H9 (cell line): ENCODE measurements at regions not wholly inside any gene's neighbourhood (a gene's known extent, or its start where the extent isn't known, plus 50 kb on each side); places are given as distances from the start of the nearest gene placed in this dataset.

Experiments used
- DNase-seq: peaks from one replicate; pipeline ENCODE4 v3.0.0-alpha.2; 2017
- H2AFZ ChIP-seq: one replicate; pipeline ENCODE4 v1.6.1; 2013; ENCODE audit warnings: mild to moderate bottlenecking, low read length, control low read depth, moderate library complexity
- H2AK5ac ChIP-seq: 2 replicates; pipeline ENCODE4 v1.6.1; 2013; ENCODE audit warnings: low read length, control low read depth, mixed read lengths; ENCODE audit not compliant: insufficient read length
- H2BK120ac ChIP-seq: one replicate; pipeline ENCODE4 v1.6.1; 2013; ENCODE audit warnings: low read depth, mild to moderate bottlenecking, low read length, control low read depth, inconsistent platforms; ENCODE audit not compliant: poor library complexity, severe bottlenecking
- H2BK12ac ChIP-seq: 2 replicates; pipeline ENCODE4 v1.6.1; 2013; ENCODE audit warnings: low read length, control low read depth, mixed read lengths, low read depth; ENCODE audit not compliant: insufficient read length
- H2BK15ac ChIP-seq: 2 replicates; pipeline ENCODE4 v1.6.1; 2013; ENCODE audit warnings: low read depth, low read length, control low read depth
- H2BK20ac ChIP-seq: one replicate; pipeline ENCODE4 v1.6.1; 2013; ENCODE audit warnings: low read depth, mild to moderate bottlenecking, low read length, control low read depth, inconsistent platforms; ENCODE audit not compliant: poor library complexity, severe bottlenecking
- H2BK5ac ChIP-seq: 2 replicates; pipeline ENCODE4 v1.6.1; 2013; ENCODE audit warnings: low read length, control low read depth, mixed read lengths; ENCODE audit not compliant: insufficient read length
- H3K14ac ChIP-seq: 2 replicates; pipeline ENCODE4 v1.6.1; 2013; ENCODE audit warnings: low read length, control low read depth; ENCODE audit not compliant: insufficient read depth
- H3K18ac ChIP-seq: 2 replicates; pipeline ENCODE4 v1.6.1; 2013; ENCODE audit warnings: low read depth, mild to moderate bottlenecking, mixed read lengths, low read length, control low read depth; ENCODE audit not compliant: insufficient read length
- H3K23ac ChIP-seq: 2 replicates; pipeline ENCODE4 v1.6.1; 2013; ENCODE audit warnings: low read length, control low read depth, mixed read lengths, low read depth; ENCODE audit not compliant: insufficient read length
- H3K23me2 ChIP-seq: 2 replicates; pipeline ENCODE4 v1.6.1; 2013; ENCODE audit warnings: low read depth, mild to moderate bottlenecking, mixed read lengths, low read length, control low read depth; ENCODE audit not compliant: insufficient read length, poor library complexity, severe bottlenecking
- H3K27ac ChIP-seq: 2 replicates; pipeline ENCODE4 v1.5.1; 2013; ENCODE audit warnings: low read length, control low read depth, mixed read lengths, low read depth; ENCODE audit not compliant: insufficient read length
- H3K27me3 ChIP-seq: 2 replicates; pipeline ENCODE4 v1.6.1; 2013; ENCODE audit warnings: low read length, control low read depth, inconsistent platforms; ENCODE audit not compliant: insufficient read depth
- H3K4ac ChIP-seq: 2 replicates; pipeline ENCODE4 v1.6.1; 2013; ENCODE audit warnings: low read depth, mild to moderate bottlenecking, control low read depth, inconsistent platforms, low read length, moderate library complexity
- H3K4me1 ChIP-seq: 2 replicates; pipeline ENCODE4 v1.6.1; 2013; ENCODE audit warnings: low read length, control low read depth, inconsistent platforms; ENCODE audit not compliant: insufficient read depth
- H3K4me2 ChIP-seq: 2 replicates; pipeline ENCODE4 v1.6.1; 2013; ENCODE audit warnings: low read length, control low read depth, mixed read lengths; ENCODE audit not compliant: insufficient read length, insufficient read depth
- H3K56ac ChIP-seq: 2 replicates; pipeline ENCODE4 v1.6.1; 2013; ENCODE audit warnings: low read depth, mild to moderate bottlenecking, mixed read lengths, low read length, control low read depth; ENCODE audit not compliant: insufficient read length
- H3K79me1 ChIP-seq: 2 replicates; pipeline ENCODE4 v1.6.1; 2013; ENCODE audit warnings: low read depth, mild to moderate bottlenecking, moderate library complexity, low read length, control low read depth, inconsistent platforms; ENCODE audit not compliant: insufficient read depth, poor library complexity, severe bottlenecking
- H3K79me2 ChIP-seq: 2 replicates; pipeline ENCODE4 v1.6.1; 2013; ENCODE audit warnings: low read length, control low read depth, inconsistent platforms; ENCODE audit not compliant: insufficient read depth
- H3K9ac ChIP-seq: 2 replicates; pipeline ENCODE4 v1.6.1; 2013; ENCODE audit warnings: low read length, control low read depth, mixed read lengths; ENCODE audit not compliant: insufficient read length; ENCODE audit errors: extremely low read depth
- H3K9me3 ChIP-seq: one replicate; pipeline ENCODE4 v1.6.1; 2013; ENCODE audit warnings: low read depth, low read length, inconsistent platforms; ENCODE audit not compliant: control insufficient read depth
- H3T11ph ChIP-seq: one replicate; pipeline ENCODE4 v1.6.1; 2013; ENCODE audit warnings: mild to moderate bottlenecking, low read length, control low read depth, inconsistent platforms
- H4K20me1 ChIP-seq: one replicate; pipeline ENCODE4 v1.6.1; 2013; ENCODE audit not compliant: control insufficient read depth, insufficient read length, insufficient read depth
- H4K5ac ChIP-seq: 2 replicates; pipeline ENCODE4 v1.6.1; 2013; ENCODE audit warnings: low read depth, mild to moderate bottlenecking, mixed read lengths, low read length, control low read depth; ENCODE audit not compliant: insufficient read length
- H4K8ac ChIP-seq: replicated peaks from 2 replicates; pipeline ENCODE4 v1.6.1; 2013; ENCODE audit warnings: low read length, control low read depth, mixed read lengths, low read depth; ENCODE audit not compliant: insufficient read length
- H4K91ac ChIP-seq: 2 replicates; pipeline ENCODE4 v1.6.1; 2013; ENCODE audit warnings: low read depth, mild to moderate bottlenecking, moderate library complexity, mixed read lengths, low read length, control low read depth; ENCODE audit not compliant: insufficient read length
- H3K27ac Mint-ChIP-seq, 3 experiments: 2 replicates in 2 of 3; 3 replicates in 1 of 3; pipeline ENCODE4 v1.8.0; 2020 to 2021; ENCODE audit warnings: mixed read lengths in 3 of 3, mild to moderate bottlenecking in 1 of 3, moderate library complexity in 1 of 3
- H3K27me3 Mint-ChIP-seq: 2 replicates; pipeline ENCODE4 v1.8.0; 2021; ENCODE audit warnings: low read depth, mild to moderate bottlenecking, moderate library complexity, mixed read lengths
- H3K36me3 Mint-ChIP-seq, 3 experiments: 2 replicates in 2 of 3; 3 replicates in 1 of 3; pipeline ENCODE4 v1.8.0; 2020 to 2021; ENCODE audit warnings: low read depth in 3 of 3, mixed read lengths in 3 of 3; ENCODE audit not compliant: insufficient read depth in 1 of 3
- H3K4me1 Mint-ChIP-seq, 2 experiments: 2 replicates each; pipeline ENCODE4 v1.8.0; 2020; ENCODE audit warnings: mixed read lengths in 2 of 2
- H3K4me3 Mint-ChIP-seq, 2 experiments: 2 replicates in 1 of 2; 3 replicates in 1 of 2; pipeline ENCODE4 v1.8.0; 2020 to 2021; ENCODE audit warnings: mild to moderate bottlenecking in 2 of 2, mixed read lengths in 2 of 2, moderate library complexity in 1 of 2
- H3K9me3 Mint-ChIP-seq, 2 experiments: 2 replicates in 1 of 2; 3 replicates in 1 of 2; pipeline ENCODE4 v1.8.0; 2020; ENCODE audit warnings: mild to moderate bottlenecking in 2 of 2, mixed read lengths in 2 of 2, moderate library complexity in 1 of 2
- WGBS: extraction: QIAGEN DNeasy Blood & Tissue Kit; methylation state at CpG from one replicate; pipeline ENCODE4 v1.1.7; 2013; ENCODE audit warnings: missing lambda C conversion rate, low lambda C conversion rate, mixed read lengths; ENCODE audit not compliant: insufficient read length; ENCODE audit errors: extremely low coverage; 5-methylcytosine and 5-hydroxymethylcytosine counted together
- TF ChIP-seq, protein P1 (sequence below): fragments of 200-600 bp; sonication (generic); conservative IDR thresholded peaks from 3 replicates; pipeline ENCODE4 v1.8.0; 2021; ENCODE audit warnings: antibody characterized with exemption, mild to moderate bottlenecking

DNA sequence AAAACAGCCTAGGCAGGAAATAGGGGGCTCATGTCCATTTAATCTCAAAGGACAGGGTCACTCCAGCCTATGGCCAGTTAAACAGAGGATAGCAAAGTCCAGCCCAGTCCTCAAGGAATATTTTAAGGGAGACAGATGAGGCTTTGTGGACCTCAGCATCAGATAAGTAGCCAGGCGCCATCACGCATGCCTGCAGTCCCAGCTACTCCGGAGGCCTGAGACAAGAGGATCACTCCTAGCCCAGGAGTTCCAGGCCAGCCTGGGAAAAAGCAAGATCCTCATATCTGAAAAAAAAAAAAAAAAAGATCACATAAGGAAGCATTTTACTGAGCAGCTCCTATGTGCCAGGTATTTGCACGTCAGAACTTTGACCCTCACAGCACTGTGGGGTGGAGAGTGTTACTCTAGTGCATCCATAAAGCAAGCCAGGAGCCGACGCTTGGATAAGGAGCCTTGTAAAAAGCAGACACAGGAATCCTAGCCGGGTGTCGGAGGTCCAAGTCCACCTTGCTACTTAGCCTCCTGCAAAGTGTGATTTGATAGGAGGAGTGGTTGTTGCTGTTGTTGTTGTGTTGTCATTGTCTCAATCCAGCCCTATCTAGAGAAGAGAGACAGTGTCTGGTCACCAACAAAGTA lies 61.8 kb upstream of the DOCK1 start:
- no CpG with 5 or more reads among the region's 8 CpGs for WGBS
- H4K20me1 ChIP-seq, result no peaks in the 10 kb centered on the region
- no peak overlapping the region for H3K4ac ChIP-seq
- H3T11ph ChIP-seq, result no peak overlapping the region
- Mint-ChIP-seq H3K27ac (no peak overlapping the region), H3K9me3 (no peaks in the 10 kb centered on the region), H3K4me3 (no peak overlapping the region), H3K4me1 (peaks cover 27 to 29% of the 10 kb centered on the region in 2 experiments), H3K27me3 (no peaks in the 10 kb centered on the region; the same call in 1 of the 2 replicates), H3K36me3 (no peaks in the 10 kb centered on the region)
- H3K9ac ChIP-seq, result no peak overlapping the region
- no peak overlapping the region for H2BK120ac ChIP-seq
- H3K56ac ChIP-seq, result no peak overlapping the region
- peak overlapping the region; percentile 60 for H3K18ac ChIP-seq
- DNase-seq, result no peak
- no peak overlapping the region for H4K5ac ChIP-seq
- no peak overlapping the region for H4K8ac ChIP-seq
- TF ChIP-seq, protein P1, sequence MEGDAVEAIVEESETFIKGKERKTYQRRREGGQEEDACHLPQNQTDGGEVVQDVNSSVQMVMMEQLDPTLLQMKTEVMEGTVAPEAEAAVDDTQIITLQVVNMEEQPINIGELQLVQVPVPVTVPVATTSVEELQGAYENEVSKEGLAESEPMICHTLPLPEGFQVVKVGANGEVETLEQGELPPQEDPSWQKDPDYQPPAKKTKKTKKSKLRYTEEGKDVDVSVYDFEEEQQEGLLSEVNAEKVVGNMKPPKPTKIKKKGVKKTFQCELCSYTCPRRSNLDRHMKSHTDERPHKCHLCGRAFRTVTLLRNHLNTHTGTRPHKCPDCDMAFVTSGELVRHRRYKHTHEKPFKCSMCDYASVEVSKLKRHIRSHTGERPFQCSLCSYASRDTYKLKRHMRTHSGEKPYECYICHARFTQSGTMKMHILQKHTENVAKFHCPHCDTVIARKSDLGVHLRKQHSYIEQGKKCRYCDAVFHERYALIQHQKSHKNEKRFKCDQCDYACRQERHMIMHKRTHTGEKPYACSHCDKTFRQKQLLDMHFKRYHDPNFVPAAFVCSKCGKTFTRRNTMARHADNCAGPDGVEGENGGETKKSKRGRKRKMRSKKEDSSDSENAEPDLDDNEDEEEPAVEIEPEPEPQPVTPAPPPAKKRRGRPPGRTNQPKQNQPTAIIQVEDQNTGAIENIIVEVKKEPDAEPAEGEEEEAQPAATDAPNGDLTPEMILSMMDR, result no peak
- H3K4me1 ChIP-seq, result peaks cover 5% of the 10 kb centered on the region; the same call in 1 of the 2 replicates
- no peaks in the 10 kb centered on the region for H3K79me1 ChIP-seq
- H3K27me3 ChIP-seq, result no peaks in the 10 kb centered on the region
- H3K79me2 ChIP-seq, result no peaks in the 10 kb centered on the region
- 0 out of 2 replicates have a peak overlapping the region, but pooled peaks have one; percentile 33 for H3K14ac ChIP-seq
- no peak overlapping the region for H2AFZ ChIP-seq
- H3K9me3 ChIP-seq, result no peaks in the 10 kb centered on the region
- H2AK5ac ChIP-seq, result no peak overlapping the region
- H4K91ac ChIP-seq, result no peak overlapping the region
- H3K23me2 ChIP-seq, result no peaks in the 10 kb centered on the region
- H2BK5ac ChIP-seq, result no peak overlapping the region
- H3K4me2 ChIP-seq, result no peak overlapping the region
- H2BK12ac ChIP-seq, result no peak overlapping the region
- H2BK20ac ChIP-seq, result no peak overlapping the region
- no peak overlapping the region for H3K23ac ChIP-seq
- H2BK15ac ChIP-seq, result no peak overlapping the region
- no peak overlapping the region for H3K27ac ChIP-seq
